Bone marrow (tissue), 2 donors: ENCODE measurements at regions not wholly inside any gene's neighbourhood (a gene's known extent, or its start where the extent isn't known, plus 50 kb on each side); places are given as distances from the start of the nearest gene placed in this dataset.

Source experiments
- DNase-seq, 2 donors: peaks; one replicate each; lab custom pipeline; 2025; lab: John Stamatoyannopoulos, UW

DNA sequence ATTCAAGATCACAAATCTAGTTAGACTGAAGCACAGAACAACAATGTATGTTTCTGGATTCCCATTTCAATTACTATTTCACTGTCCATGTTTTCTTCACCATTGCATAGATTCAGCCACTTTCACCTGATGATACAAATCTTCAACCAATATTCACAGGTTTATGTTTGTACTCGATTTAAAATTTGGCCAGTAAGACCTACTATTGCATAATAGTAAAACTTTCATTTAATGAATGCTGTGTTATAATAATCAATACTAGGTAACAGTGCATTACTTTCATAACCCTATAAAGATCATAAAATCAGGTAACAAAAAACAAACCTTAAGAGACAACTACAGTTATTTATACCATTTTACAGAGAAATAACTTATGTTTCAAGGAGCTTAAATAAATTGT, 2209.1 kb downstream of the ARAP2 start:
- DNase-seq = no peak

DNA sequence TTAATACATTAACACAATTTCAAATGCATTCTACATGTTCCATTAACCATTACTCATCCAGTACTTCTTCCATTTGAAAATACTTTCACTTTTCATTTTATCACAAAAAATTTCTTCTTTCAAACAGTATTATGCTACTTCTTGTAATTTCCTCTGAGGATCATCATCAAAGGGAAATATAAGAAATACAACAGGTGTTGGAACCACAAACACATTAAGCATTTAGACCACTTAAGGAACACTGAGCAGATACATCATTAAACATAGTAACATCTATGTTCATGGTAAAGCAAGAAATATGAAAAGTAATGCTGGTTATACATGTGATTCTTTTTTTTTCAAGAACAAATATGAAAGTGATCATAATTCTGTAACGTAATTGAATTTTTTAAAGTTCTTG, 2207.0 kb downstream of the ARAP2 start:
- no peak for DNase-seq

DNA sequence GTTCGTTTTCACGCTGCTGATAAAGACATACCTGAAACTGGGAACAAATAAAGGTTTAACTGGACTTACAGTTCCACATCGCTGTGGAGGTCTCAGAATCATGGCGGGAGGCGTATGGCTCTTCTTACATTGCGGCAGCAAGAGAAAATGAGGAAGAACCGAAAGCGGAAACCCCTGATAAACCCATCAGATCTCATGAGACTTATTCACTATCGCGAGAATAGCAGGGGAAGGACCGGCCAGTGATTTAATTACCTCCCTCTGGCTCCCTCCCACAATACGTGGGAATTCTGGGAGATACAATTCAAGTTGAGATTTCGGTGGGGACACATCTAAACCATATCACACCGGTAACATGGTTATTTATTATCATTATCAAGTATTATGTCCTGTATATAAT, 2204.5 kb downstream of the ARAP2 start:
- no peak for DNase-seq

DNA sequence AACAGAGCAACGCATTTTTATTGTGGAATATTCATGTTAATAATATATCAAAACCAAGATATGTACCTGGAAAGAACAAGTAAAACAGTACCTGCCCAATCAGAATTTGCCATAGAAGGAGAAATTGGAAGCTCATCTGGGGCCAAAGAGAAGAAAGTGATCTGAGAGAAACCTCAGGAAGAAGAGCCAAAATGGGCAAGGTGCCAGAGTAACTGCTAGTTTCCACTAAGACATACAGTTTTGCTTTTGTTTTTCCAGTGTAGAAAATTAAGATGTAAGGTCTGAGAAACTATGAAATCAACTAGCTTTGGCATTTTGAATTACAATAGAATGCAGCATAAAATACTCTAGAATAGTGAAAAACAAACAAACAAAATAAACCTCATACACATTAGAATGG, 2201.2 kb downstream of the ARAP2 start:
- no peak for DNase-seq

DNA sequence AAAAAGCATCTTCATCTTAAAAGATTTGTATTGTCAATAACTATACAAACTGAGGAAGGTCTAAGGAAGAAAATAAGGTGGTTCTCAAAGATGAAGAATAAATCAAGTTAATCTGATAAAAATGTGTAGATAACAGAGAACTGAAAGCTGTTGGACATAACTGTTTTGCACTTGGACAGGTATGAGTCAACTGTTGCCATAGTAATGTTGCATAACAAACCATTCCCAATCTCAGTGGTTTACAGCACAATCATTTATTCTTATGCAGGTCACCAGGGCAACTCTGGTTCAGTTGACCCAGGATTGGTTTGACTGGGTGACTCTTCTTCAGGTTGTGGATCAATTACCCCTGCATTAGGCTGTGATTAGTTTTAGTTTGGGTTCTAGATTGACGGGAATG, 2197.7 kb downstream of the ARAP2 start:
- DNase-seq = no peak

DNA sequence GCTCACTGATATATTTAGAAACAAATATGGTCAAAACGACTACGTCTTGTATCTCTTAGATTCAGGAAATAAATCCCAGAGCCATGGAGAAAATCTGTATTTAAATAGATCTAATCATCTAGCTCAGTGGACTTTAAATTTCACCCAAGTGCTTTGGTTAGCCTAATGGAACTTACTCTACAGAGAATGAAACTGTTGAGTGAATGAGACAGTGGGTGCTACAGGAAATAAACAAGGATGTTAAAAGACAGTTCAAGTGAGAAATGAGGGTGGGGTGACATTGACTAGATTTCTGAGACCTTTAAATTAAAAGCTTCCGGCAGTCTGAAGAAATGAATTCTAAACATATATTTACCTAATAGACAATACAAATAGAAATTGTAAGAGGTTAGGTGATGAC, 2197.0 kb downstream of the ARAP2 start:
- DNase-seq = no peak

DNA sequence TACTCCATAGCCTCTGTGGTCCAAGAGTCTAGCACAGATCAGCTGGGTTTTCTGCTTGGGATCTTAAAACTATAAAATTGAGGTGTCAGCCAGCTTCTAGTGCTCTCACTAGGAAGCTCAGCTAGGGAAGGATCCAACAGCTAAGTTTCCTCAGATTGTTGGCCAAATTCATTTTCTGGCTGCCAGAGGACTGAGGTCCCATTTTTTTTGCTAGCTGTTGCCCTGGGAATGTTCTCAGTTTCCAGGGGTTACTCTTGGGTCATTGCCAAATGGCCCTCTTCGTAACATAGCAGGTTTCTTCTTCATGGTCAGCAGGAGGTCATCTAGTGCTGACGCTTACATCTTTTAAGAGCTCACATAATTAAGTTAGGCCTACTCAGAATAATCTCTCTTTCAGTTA, 2178.2 kb downstream of the ARAP2 start:
- no peak for DNase-seq

DNA sequence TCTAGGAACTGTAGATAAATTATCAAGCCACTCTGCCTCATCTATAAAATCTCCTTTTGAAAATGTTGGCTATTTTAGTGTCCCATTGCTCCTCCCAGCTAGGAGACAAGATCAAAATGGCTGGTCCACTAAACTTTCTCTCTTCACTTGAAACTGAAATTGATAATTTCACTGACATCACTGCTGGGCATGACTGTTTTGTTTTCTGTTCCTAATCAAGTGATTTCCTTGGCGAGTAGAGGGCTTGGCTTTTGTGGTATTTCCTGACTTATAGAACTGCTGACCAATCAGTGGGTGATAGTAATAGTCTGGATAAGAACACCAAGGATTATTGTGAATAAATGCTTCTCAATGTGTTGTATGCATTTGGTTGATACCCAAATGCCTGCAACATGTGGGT, 2152.9 kb downstream of the ARAP2 start:
- no peak for DNase-seq

DNA sequence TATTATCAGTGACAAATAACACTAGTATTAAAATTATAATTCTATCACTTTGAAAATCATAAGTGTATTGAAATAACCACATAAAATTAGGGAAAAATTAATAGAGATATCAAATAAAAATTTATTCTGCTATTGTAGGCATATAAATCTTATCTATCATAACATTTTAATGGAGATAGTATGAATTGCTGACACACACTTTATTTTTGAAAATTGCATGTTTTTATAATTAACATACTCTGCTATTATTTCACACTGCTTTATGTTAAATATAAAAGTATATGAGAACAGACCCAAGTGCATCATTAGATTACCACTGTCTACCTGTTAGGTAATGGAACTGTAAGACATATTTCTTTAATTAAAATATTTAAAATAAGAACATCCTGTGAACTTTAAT, 2150.2 kb downstream of the ARAP2 start:
- no peak for DNase-seq

DNA sequence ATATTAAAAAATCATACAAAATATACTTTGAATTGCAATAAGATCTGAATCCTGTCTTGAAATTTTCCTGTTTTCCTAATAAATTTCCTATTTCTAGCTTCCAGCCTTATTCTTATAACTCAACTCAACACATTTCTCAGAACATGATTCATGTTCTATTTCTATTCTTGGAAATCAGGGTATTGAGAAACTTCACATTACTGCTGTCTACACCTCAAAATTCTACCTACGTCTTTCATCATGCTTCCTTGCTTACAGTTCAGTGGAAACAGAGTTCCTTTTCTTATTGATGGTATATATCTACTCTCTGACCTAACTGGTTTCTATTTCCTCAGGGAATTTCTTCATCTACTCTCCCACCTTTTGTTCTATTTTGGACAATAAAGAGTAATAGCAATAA, 2139.0 kb downstream of the ARAP2 start:
- DNase-seq = no peak

DNA sequence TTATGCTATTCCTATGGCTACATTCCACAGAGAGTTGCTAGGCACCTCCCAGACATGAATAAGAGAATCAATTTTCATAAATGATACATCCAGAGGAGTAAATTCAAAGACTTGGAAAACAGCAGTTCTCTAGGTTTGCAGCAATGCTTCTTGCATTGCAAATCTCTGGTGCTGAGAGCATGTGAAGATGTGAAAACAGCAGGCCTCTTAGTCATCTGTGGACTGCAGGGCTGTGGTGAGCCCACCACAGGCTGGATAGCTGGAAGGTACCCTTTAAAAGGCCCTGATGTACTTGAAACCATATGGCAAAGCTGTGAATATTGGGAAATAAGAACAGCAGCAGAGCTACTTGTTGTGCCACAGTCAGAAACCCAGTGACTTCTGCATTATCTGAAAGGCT, 2135.9 kb downstream of the ARAP2 start:
- no peak for DNase-seq

DNA sequence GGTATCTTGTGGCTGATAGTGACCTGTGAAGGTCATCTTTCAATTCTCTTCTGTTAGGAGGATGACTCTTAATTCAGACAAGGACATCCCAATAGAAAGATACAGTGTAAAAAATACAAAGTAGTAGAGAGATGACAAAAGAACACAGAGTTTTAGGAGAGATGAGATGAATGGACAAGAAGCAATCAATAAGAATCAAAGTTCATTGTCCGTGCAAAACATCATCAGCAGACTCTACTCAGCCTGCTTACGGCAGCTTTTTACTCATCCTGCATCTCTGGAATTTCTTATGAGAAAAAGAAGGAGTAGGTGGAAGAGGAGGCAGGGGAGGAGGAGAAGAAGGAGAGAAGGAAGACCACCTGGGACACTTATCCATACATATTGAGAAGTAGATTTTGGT, 2131.7 kb downstream of the ARAP2 start:
- no peak for DNase-seq

DNA sequence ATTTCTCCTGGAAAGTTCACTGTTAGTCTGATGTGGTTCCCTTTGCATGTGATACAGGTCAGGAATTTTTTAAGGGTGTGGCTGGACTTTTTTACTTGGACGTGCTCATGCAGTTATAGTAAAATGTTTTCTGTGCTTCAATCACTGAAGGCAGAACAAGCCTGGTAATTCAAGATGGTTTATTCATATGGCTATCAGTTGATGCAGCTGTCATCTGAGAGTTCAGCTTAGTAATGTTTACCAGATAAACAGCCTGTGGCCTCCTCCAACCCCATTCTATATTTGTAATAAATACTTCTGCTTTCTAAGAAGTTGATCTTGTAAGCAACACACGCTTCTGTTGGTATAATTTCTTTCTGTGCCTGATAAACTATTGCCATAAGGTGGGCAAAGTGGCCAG, 2105.9 kb downstream of the ARAP2 start:
- no peak for DNase-seq

DNA sequence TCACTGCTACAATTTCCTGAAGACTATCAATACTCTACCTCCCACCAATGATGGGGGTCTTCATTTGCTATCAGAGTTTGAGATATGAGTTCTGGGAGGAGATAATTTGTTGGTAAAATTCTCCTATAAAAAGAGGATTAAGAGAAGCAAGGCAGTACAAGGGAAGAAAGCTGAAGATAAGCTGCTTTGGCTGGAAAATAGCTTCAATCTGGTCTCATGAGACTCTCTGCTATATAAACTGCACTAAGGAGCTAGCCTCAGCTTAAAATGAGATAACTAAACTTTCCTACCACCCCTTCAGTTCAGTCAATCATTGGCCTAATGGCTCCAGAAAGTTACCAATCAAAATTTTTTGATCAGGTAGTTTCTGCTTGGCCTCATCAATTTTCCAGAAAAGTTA, 2105.0 kb downstream of the ARAP2 start:
- DNase-seq = no peak

DNA sequence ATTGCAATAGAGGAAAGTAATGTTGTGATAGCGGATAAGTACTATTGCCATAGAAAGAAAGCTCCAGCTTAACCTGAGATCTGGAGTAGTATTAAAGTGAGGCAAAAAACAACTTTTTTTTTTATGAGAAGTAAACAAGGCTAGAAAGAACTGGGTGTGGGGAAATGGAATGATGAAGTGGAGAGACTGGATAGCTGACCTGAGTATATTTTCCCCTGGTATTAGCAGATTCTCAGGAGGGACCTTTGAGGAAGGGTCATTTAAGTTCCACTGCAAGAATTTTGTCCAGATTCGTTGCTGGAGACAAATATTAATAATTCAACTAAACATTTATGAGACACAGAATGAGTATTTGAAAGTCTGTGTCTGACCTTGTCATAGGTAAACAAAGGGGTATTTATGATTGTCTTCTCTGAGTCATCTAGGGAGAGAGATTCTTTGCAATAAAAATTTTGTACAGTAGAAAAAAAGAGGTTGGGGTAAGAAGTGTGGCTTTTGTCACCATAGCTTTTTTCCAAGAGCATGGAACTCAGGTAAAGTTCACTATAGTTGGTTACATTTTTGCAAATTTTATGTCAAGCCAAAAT, 2095.9 kb downstream of the ARAP2 start:
- DNase-seq = no peak

DNA sequence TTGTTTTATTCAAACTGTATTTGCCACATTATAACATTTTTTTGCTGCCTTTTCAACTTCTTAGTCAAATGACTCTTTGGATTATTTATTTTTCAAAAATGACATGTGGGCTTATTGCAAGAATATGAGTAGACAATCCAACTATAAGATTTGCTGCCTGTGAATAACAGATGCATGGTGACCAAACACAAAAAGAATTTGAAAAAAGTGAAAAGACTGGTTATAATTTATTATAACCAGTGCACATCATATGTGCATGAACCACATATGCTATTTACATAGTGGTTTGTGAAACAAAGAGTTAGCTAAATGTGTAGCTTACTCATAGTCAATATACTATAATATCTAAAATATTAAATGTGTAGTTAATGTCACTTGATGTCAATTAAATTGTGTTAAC, 2086.8 kb downstream of the ARAP2 start:
- DNase-seq = no peak

DNA sequence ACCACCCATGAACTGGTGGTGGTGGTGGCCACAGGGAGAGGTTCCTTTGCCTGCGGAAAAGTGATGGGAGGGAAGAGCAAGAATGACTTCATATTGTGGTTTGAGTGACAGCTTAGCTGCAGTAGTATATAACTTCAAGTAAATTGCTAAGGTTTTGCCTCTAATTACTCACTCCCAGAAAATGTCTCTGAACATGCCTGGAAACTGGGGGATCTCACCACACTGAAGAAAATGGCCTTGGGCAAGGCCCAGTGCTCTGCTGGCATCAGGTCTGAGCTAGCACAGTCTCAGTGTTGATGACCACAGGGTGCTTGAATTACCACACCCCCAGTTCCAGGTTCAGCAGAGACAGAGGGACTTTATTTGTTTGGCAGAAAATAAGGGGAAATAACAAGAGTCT, 2085.4 kb downstream of the ARAP2 start:
- no peak for DNase-seq

DNA sequence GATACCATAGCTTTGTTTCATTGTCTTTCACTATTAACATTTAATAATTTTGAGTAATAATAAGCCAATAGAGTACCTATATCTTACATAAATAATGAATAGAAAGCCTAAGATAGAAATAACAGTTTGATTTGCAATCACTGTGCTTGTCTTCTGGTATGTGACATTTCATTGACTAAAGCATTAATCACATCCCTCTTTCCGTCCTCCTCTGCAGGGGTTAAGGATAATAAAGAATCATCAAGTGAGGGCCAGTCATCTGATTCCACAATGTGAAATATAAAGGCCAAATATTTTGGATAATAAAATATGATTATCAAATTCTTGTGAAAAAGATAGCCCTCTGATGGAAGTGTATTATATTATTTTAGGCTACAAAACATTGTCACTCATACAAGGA, 2073.4 kb downstream of the ARAP2 start:
- DNase-seq = no peak

DNA sequence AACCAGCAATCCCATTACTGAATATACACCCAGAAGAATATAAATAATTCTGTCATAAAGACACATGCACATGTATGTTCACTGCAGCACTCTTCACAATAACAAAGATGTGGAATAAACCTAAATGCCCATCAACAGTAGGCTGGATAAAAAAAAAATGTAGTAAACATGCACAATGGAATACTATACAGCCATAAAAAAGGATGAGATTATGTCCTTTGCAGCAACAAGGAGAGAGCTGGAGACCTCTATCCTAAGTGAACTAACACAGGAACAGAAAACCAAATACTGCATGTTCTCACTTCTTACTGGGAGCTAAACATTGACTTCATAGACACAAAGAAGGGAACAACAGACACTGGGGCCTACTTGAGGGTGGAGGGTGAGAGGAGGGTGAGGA, 2067.7 kb downstream of the ARAP2 start:
- no peak for DNase-seq

DNA sequence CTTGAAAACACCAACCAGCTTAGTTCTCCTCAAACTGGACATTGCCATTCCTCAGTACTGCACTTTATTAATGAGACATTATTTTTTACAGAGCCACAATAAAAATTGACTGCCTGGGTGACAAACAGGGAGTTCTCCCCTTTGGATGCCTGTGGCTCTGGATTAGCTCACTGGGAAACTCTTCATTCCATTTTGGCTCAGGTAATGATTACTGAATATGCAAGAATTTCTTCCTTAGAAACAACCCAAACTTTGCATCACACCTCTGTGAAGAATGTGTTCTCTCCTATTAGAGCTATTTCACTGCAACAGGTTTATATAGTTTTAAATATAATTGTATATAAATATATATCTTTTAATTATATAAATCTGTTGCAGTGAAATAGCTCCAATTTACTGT, 2065.8 kb downstream of the ARAP2 start:
- DNase-seq = no peak

DNA sequence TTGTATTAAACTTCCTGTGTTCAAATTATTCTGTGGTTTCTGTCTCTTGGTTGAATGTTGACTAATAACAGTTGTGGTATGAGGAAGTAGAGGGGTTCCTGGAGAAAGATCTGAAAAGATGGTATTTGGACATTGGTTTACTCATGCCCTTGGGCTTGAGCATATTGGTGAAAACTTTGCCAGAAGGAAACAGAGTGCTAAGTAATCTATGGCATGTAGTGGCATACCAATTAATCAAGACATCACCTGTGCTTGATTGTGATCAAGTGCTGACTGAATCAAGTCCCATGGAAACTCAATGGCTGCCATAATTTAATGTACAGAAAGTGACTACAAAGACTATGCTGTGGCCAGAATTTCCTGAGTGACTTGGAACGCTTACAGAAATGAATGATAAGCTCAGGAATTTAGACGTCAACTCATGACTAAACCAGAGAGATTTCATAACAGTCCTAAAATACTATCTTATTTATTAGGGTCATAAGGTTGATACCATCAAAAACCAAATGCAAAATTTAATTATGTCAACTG, 2062.9 kb downstream of the ARAP2 start:
- DNase-seq = no peak

DNA sequence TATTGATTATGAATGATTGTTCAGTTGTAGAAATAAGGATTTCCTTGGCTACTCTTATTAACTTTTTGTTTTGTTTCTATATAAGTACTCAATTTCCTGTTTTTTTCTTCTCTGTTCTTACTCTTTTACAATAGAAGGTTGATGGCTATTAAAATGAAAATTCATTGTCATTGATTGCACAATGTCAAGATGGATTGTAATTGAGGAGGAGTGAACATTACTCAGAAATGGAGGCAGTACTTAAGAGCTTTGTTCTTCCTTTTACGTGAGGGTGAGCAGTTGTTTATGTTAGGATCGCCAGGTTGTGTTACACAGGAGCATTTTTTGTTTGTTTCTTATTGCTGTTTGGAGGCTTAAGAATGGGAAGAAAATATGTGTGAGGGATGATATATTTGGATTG, 2062.4 kb downstream of the ARAP2 start:
- no peak for DNase-seq

DNA sequence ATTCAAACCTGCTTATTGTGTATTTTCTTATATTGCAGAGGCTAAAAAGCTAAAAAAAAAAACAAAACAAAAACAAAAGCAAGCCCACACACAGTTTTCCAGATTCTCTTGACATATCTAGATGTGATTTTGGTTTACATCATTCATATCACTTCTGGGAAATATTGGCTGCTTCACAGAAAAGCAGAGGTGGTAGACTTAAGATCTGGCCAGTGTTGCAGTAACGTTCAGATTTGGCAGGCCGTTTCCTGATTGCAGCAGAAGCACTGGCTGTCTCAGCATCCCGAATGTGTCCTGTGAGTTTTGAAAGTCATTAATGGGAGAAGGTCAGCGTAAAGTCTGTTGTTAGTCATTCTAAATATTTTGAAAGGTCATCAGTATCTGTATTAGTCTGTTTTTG, 2062.0 kb downstream of the ARAP2 start:
- DNase-seq = no peak

DNA sequence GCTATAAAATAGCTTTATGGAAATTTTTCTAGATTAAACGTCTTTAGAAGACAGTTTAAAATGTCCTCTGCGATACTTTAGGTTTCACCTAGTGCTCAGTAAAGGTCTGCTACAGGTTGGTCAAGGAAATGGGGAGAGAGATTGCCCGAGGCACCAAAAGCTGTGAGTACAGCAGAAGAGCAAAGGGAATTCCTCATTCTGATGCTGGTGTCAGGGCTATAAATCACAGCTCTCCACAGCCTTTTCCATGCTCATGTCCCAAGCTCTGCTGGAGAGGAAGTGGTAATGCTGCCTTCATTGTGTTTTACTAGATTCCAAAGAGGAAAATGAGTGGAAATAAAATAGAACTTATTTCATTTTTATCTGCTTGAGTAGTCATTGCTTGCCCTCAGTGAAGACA, 2060.4 kb downstream of the ARAP2 start:
- DNase-seq = no peak

DNA sequence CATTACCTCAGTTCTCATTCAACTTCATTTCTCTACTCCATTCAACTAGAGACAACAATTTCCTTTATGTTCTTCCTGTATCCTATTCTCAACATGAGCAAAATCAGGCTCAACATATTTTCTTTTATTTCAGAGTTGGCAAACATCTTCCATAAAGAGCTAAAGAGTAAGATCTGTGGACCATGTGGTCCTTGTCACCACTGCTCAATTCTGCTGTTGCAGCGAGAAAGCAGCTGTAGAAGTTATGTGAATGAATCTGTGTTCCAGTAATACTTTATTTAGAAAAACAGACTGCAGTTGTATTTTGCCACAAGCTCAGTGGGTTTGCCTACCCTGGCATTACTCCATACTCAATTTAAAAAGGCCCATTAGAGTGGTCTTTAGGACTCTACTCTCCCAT, 2057.3 kb downstream of the ARAP2 start:
- no peak for DNase-seq
